ENCODE measurements at regions not wholly inside any gene's neighbourhood (a gene's known extent, or its start where the extent isn't known, plus 50 kb on each side); places are given as distances from the start of the nearest gene placed in this dataset.

GRCh38 chr19:16023146-16023915 is 53.0 kb upstream of the TPM4 start:
- no peak for TF ChIP-seq CTCF (IDR thresholded peaks at IDR 0.05; ENCODE audit: insufficient read depth, low read length, poor library complexity, severe bottlenecking)
- no peak for TF ChIP-seq EZH2phosphoT487 (conservative IDR thresholded peaks at IDR 0.05; ENCODE audit: low read length)

Measured in SU-DHL-6 (cell line).